OCI-LY3 (cell line): ENCODE measurements at regions not wholly inside any gene's neighbourhood (a gene's known extent, or its start where the extent isn't known, plus 50 kb on each side); places are given as distances from the start of the nearest gene placed in this dataset.

Experiments
- H2AFZ ChIP-seq: fragments of 200-600, 300-600 bp; shearing (Covaris generic); 2 replicates; pipeline ENCODE4 v1.6.0; 2014; ENCODE audit warnings: antibody characterized with exemption, low read depth, low read length
- H3K27ac ChIP-seq: fragments of 200-600, 300-600 bp; sonication (generic); 2 replicates; pipeline ENCODE4 v1.5.1; 2014; ENCODE audit warnings: mild to moderate bottlenecking, low read length, moderate library complexity, mixed read lengths
- H3K27me3 ChIP-seq: fragments of 200-600, 300-600 bp; sonication (generic); 2 replicates; pipeline ENCODE4 v1.6.1; 2014; ENCODE audit warnings: low read depth, low read length, mixed read lengths
- H3K36me3 ChIP-seq: fragments of 200-600, 300-600 bp; sonication (generic); replicated peaks from 2 replicates; pipeline ENCODE3; 2014; ENCODE audit warnings: low read depth, low read length, mixed read lengths
- H3K4me1 ChIP-seq: fragments of 300-600, 200-600 bp; sonication (generic); 2 replicates; pipeline ENCODE4 v1.6.1; 2014; ENCODE audit warnings: low read length, mixed read lengths
- H3K4me2 ChIP-seq: fragments of 200-600, 300-600 bp; sonication (generic); 2 replicates; pipeline ENCODE4 v1.6.1; 2014; ENCODE audit warnings: low read length, mixed read lengths
- H3K4me3 ChIP-seq: fragments of 300-600, 200-600 bp; sonication (generic); 2 replicates; pipeline ENCODE4 v1.5.1; 2014; ENCODE audit warnings: antibody characterized with exemption, mild to moderate bottlenecking, low read length, moderate library complexity
- H3K79me2 ChIP-seq: fragments of 300-600, 200-600 bp; shearing (Covaris generic); 2 replicates; pipeline ENCODE4 v1.6.1; 2014; ENCODE audit warnings: mild to moderate bottlenecking, low read length, mixed read lengths
- H3K9ac ChIP-seq: fragments of 300-600, 200-600 bp; shearing (Covaris generic); 2 replicates; pipeline ENCODE4 v1.6.0; 2014; ENCODE audit warnings: mild to moderate bottlenecking, low read length, moderate library complexity
- H3K9me3 ChIP-seq: fragments of 200-600, 300-600 bp; shearing (Covaris generic); 2 replicates; pipeline ENCODE4 v1.6.1; 2014; ENCODE audit warnings: low read length, mixed read lengths; ENCODE audit not compliant: insufficient read depth
- H4K20me1 ChIP-seq: fragments of 200-600, 300-600 bp; sonication (generic); 2 replicates; pipeline ENCODE4 v1.6.1; 2016; ENCODE audit warnings: low read length, mixed read lengths; ENCODE audit not compliant: insufficient read depth
- CTCF ChIP-seq: fragments of 200-600, 300-600 bp; sonication (generic); IDR thresholded peaks from 2 replicates; pipeline ENCODE4 v1.5.1; 2014; ENCODE audit warnings: antibody characterized with exemption, low read length, low read depth
- EZH2phosphoT487 ChIP-seq: fragments of 200-600 bp; shearing (Covaris generic); IDR thresholded peaks from 2 replicates; pipeline ENCODE4 v1.6.1; 2018; ENCODE audit warnings: antibody characterized with exemption, mixed run types, low read depth

- Histone ChIP-seq H4K20me1 (no peaks in the 10 kb centered on the region), H3K27me3 (no peaks in the 10 kb centered on the region), H3K79me2 (no peaks in the 10 kb centered on the region), H3K4me2 (no peak overlapping the region), H3K4me3 (no peak overlapping the region), H2AFZ (no peak overlapping the region), H3K4me1 (no peaks in the 10 kb centered on the region), H3K36me3 (no peaks in the 10 kb centered on the region), H3K27ac (no peak overlapping the region), H3K9me3 (no peaks in the 10 kb centered on the region), H3K9ac (no peak overlapping the region)
- TF ChIP-seq CTCF, result no peak
- TF ChIP-seq EZH2phosphoT487, result no peak
Measured at GRCh38 chr10:10891124-10892082, 126.3 kb upstream of the CELF2 start.

DNA sequence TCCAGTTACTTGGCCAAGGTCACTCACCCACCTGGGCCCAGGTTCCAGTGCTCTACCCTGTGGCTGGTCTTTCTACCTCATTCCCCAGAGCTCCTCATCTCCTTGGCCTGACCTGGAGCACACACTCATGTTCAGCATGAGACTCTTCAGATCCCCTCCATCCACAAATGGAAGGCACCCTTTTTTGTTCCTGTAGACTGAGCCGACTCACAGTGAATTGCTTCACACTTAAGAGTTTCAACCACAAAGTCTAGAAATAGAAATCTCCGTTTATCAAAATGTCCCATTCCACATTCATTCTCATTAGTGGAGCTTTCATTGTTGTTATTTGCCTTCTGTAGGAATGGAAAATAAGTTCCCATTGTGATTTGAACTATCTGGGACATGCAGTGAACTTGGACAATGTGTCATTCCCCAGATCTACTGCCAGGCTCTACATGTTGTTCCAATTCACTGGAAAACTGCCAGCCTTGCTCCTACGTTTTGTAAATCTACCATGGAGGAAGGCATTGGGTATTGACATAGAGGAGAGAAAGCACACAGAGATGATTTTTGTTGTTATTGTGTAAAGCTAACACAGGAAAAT, 125.3 kb upstream of the CELF2 start:
- no peak overlapping the region for H3K4me3 ChIP-seq
- no peaks in the 10 kb centered on the region for H3K27me3 ChIP-seq
- no peaks in the 10 kb centered on the region for H4K20me1 ChIP-seq
- no peaks in the 10 kb centered on the region for H3K4me1 ChIP-seq
- no peak overlapping the region for H2AFZ ChIP-seq
- no peak overlapping the region for H3K27ac ChIP-seq
- H3K36me3 ChIP-seq, result no peaks in the 10 kb centered on the region
- H3K4me2 ChIP-seq, result no peak overlapping the region
- TF ChIP-seq EZH2phosphoT487 (no peak), CTCF (no peak)
- H3K9ac ChIP-seq, result no peak overlapping the region
- H3K9me3 ChIP-seq, result no peaks in the 10 kb centered on the region
- no peaks in the 10 kb centered on the region for H3K79me2 ChIP-seq

DNA sequence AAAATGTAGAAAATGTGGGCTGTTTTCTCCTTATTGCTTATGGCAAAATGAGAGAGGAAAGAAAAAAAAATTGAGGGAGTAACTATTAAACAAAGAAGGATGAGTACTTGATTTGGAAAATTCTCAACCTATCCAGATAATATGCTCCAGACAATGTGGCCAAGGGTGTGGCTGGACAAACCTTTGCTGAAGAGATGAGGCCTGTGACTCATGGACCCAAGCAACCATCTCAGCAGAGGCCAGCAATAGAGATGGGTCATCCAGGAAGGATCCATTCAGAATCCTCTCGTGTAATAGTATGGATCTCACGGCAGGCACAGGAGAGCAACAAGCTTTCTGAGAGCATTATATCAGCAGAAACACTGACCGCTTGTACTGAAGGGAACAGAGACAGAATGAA, 120.3 kb upstream of the CELF2 start:
- no peaks in the 10 kb centered on the region for H3K9me3 ChIP-seq
- H2AFZ ChIP-seq, result no peak overlapping the region
- H3K4me2 ChIP-seq, result no peak overlapping the region
- H4K20me1 ChIP-seq, result no peaks in the 10 kb centered on the region
- no peaks in the 10 kb centered on the region for H3K4me1 ChIP-seq
- no peaks in the 10 kb centered on the region for H3K27me3 ChIP-seq
- H3K36me3 ChIP-seq, result no peaks in the 10 kb centered on the region
- TF ChIP-seq EZH2phosphoT487 (no peak), CTCF (no peak)
- H3K27ac ChIP-seq, result no peak overlapping the region
- no peak overlapping the region for H3K9ac ChIP-seq
- H3K4me3 ChIP-seq, result no peak overlapping the region
- no peaks in the 10 kb centered on the region for H3K79me2 ChIP-seq

DNA sequence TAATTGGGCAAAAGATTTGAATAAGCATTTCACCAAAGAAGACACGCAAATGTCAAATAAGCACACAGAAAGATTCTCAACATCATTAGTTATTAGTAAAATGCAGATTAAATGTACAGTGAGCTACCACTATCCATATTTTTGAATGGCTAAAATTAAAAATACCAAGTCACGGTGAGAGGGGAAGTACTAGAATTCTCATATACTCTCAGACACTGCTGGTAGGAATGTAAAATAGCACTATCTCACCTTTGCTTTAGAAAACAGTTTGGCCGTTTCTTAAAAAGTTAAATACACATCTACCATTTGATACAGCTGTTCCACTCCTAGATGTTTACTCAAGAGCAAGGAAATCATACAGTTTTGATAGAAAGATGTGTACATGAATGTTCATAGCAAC, 115.8 kb upstream of the CELF2 start:
- H3K4me3 ChIP-seq, result no peak overlapping the region
- H3K4me1 ChIP-seq, result no peaks in the 10 kb centered on the region
- H3K9me3 ChIP-seq, result no peaks in the 10 kb centered on the region
- no peaks in the 10 kb centered on the region for H4K20me1 ChIP-seq
- H3K79me2 ChIP-seq, result no peaks in the 10 kb centered on the region
- TF ChIP-seq CTCF (no peak), EZH2phosphoT487 (no peak)
- H3K36me3 ChIP-seq, result no peaks in the 10 kb centered on the region
- no peak overlapping the region for H3K4me2 ChIP-seq
- no peaks in the 10 kb centered on the region for H3K27me3 ChIP-seq
- no peak overlapping the region for H3K27ac ChIP-seq
- no peak overlapping the region for H3K9ac ChIP-seq
- H2AFZ ChIP-seq, result no peak overlapping the region
